HG03064 (cell line): ENCODE measurements at regions not wholly inside any gene's neighbourhood (a gene's known extent, or its start where the extent isn't known, plus 50 kb on each side); places are given as distances from the start of the nearest gene placed in this dataset.
"Not testable (repeated sequence)": the region's sequence is repeated elsewhere in the genome, so short reads cannot be mapped to it uniquely, and the experiment has no call there.

Experiments used
- ATAC-seq: cut with Tn5 transposase; IDR thresholded peaks from one replicate; pipeline ENCODE4 v1.9.1; 2021; ENCODE audit warnings: low read depth; ENCODE audit not compliant: unreplicated experiment

DNA sequence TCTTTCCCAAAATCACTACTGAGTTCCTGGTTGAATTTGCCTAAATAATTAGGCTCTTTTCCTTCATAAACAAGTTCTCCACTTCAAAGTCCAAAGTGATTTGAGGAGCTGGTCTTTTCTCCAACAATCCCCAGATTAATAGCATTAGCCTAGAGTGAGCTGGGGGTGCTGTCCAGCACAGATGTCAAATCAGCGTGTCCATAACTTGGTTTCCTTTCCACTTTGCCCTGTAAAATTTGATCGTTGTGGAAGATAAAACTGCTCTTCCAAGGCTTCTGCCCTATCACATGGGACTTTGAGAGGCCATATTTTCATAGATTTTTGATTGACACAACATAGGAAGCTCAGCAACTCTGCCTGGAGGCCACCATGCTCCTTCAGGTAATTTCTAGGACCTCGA lies 134.7 kb upstream of the RORB start:
- ATAC-seq, result no peak

DNA sequence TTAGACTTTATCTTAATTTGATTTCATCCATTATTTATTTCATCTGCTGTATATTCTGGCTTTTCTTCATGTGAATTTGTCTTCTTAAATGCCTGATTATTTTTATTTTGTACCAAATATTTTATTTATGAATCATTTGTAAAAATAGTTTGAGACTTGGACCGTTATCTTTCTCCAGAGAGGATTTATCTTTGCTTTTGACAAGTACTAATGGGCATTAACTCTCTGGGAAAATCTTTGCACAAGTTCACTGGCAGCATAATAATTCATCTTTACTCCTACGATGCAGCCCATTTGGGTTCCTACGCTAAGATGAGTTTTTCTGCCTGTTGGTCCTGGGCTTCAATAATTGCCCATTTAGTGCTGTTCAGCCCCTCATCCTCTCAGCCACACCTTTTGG lies 131.0 kb upstream of the RORB start:
- no peak for ATAC-seq

DNA sequence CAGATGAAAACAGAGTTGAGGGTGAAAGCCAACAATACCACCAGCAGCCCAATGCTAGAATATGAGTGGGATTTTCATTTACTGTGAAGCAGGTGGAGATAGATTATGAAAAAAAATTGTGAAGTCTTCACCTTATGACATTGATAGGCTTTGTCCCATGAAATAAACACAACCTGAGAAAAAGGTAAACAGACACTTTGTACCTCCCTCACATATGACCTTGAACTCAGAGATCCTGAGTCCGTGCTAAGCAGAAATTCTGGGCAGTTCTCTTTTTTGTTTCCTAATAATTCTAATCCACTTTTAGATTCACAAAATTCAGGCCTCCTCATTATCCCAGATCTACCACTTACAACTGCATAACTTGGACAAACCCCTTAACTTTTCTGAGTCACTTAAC lies 127.3 kb upstream of the RORB start:
- no peak for ATAC-seq

DNA sequence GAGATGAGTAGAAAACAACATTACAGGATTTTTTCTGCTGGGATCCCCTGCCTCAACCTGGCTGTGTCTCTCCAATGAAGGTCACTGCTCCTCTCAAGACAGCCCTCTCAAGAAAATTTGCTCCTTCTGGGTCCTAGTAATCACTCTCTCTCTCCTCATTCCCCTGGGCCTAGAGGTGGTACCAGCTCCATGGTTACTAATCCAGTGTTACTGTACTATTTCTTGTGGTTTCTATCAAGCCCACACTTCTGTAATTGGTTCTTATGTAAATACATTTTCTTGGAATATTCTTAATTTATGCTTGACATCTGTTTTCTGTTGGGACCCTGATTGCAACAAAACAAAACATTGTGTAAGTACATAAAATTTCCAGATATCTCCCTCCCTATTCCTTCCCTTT lies 123.8 kb upstream of the RORB start:
- no peak for ATAC-seq

DNA sequence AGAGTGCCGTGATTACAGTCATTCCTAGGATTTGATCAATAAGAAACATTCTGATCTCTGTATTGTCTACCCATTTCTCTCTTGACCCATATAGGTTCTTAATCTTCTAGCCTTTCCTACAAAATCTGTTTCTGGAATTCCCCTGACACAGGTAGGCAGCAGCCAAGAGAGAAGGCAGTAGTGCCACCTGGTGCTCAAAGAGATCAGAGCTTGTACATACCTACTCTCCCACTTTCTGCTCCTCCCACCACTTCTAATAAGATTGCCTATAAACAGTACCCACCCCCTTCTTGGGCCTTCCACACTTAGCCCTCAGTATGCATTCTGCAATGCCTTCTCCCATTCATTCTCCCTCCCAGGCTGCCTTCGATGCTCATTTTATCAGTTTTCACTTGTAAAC lies 117.4 kb upstream of the RORB start:
- no peak for ATAC-seq

DNA sequence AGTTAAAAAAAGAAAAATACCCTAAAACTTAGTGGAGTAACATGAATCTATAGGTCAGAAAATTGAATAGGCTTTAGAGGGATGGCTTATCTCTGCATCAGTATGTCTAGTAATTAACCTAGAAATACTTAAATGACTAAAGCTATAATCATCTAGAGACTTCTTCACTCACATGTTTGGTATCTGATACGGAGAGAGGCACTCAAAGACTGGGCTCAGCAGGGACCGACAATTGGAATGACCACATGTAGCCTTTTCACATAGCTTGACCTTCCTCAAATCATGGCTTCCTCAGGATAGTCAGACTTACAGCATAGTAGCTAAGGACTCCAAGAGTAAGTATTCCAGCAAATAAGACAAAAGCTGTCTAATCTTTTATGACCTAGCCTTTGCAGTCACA lies 105.3 kb upstream of the RORB start:
- ATAC-seq, result no peak

DNA sequence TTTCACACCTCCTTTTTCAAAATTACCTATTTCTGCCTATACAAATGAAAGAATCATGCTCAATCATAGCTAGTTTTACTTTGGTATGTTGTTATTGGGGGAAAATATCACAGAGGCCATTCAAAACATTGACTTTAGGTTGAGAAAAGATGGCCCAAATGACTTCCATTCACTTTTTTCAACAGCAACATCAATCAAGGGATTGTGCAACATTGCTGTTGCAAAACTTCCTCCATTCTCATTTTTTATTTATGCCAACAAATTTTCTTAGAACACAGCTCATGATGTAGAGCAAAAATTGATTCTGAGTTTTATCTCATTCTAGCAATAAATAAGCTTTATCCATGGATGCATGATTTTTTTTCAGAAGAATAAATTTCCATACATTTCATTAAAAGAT lies 93.6 kb upstream of the RORB start:
- no peak for ATAC-seq

DNA sequence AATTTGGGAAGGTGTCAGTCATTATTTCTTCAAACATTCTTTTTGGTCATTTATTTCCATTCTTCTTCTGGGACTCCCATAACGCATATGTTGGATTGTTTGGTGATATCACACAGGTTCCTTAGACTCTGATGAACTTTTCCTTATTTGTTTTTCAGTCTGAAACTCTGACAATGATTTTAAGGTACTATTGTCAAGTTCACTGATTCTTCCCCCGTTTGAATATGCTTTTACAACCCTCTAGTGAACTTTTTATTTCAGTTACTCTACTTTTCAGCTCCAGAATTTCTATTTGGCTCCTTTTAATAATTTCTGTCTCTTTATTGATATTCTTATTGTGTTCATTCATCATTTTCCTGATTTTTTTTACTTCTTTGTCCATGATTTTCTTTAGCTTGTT lies 92.5 kb upstream of the RORB start:
- no peak for ATAC-seq

DNA sequence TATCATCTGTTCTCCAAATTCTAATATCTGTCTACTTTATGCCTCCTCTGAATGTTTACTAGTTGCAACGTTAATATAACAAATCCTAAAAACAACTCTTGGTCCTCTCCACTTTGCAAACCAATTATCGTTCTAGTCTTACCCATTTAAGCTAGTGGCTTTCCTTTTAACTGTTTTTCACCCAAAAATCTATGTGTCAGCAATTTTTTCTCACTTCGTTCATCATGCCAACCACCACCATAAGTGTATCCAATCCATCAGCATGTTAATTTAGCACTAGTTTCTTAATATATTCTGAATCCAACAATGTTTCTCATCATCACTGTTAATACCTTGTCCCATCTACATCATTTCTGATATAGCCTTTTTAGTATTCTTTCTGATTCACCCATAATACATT lies 90.0 kb upstream of the RORB start:
- no peak for ATAC-seq

DNA sequence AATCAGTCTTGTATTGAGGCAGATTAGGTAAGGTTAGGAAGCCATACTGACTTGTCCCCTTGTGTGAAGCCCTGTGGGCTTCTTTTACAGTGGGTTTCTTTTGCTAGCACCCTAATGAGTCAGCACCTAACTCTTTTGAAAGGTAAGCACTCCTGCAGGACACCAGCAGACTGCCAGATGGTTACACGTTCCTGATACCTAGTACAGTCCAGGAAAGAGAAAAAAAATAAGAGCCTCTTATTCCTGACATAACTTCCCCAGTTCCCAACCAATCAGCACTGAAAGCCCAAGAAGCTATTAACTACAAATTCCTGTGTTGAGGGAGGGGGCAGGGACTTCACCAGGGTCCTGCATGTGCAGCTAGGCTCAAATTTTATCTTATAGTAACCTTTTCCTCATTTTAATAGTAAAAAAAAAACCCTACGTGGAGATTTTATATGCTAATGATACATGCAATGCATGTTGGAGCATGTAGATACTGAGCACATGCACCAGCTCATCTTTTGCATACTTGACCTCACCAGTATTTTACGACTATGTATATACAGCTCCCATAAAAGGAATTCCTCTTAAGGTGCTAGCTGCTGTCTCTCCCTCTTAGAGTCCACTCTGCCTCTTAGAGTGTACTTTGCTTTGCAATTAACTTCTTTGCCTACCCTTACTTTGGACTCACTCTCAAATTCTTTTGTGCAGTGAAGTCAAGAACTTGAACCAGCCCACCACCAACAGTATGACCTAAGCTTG lies 84.7 kb upstream of the RORB start:
- ATAC-seq, result no peak

DNA sequence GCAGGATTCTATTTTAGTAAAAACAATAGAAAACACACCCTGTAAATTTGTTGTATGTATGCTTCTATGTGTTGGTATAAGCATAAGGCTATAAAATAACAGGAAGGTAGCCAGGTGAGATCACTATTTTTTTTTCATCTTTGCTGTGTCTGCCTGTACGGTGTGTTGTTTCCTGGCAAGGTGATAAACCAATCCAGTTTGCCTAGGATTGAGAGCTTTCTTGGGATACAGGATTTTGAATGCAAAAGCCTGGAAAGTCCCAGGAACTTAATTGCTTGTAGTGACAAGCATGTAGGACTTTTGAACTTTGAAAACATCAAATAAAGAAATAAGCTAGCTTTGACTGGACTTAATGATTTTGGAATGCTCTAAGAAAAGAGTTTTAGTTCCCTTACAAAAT lies 83.3 kb upstream of the RORB start:
- no peak for ATAC-seq

DNA sequence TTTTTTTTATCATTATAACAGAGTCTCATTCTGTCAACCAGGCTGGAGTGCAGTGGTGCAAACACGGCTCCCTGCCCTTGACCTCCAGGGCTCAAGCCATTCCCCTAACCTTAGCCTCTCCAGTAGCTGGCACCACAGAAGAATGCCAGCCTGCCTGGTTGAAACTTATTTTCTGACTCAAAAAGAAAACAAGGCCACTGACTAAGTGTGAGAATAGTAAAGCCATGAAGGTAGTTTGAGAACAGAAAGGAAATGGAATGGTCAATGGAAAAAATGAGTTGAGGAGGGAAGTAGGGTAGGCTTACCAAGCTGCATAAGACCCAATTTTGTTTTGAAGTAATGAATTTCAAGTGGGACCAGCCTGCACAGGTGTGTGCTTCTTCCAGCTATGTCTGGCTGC lies 82.8 kb upstream of the RORB start:
- no peak for ATAC-seq

DNA sequence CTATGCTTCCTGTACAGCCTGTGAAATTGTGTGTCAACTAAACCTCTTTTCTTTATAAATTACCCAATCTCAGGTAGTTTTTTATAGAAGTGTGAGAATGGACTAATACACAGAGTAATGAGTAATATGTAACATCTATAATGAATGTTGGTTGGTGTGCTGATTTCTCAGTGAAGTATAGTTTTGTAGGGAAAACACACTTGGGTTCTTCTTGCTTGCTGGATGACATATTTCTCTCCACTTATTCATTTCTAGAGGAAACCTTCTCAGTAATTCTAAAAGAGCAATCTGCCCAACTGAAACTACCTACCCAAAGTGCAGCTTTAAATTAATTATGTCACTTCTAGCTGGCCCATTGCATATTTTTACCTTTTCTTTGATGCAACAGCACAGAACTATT lies 81.1 kb upstream of the RORB start:
- no peak for ATAC-seq

DNA sequence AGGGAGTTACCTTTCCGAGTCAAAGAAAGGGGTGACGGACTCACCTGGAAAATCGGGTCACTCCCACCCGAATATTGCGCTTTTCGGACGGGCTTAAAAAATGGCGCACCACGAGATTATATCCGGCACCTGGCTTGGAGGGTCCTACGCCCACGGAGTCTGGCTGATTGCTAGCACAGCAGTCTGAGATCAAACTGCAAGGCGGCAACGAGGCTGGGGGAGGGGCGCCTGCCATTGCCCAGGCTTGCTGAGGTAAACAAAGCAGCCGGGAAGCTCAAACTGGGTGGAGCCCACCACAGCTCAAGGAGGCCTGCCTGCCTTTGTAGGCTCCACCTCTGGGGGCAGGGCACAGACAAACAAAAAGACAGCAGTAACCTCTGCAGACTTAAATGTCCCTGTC lies 72.6 kb upstream of the RORB start:
- not testable (repeated sequence) for ATAC-seq

DNA sequence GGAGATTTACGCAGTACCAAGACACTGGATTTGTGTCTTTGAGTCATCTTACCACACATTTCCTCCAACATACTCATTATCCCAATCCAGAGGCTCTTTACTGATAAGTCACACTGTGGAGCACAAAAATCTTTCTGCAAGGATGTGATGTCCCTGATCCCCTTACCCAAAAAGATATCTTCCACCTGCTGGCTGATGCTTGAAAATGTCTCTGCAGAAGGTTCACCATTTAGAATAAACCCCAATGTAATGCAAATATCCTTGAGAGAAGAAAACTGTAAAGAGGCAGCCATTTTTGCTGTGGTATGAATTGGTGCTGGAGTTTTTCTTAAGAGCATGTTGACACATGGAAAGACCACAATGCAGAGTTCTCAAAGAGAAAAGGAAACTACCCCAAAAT lies 65.7 kb upstream of the RORB start:
- ATAC-seq, result no peak

DNA sequence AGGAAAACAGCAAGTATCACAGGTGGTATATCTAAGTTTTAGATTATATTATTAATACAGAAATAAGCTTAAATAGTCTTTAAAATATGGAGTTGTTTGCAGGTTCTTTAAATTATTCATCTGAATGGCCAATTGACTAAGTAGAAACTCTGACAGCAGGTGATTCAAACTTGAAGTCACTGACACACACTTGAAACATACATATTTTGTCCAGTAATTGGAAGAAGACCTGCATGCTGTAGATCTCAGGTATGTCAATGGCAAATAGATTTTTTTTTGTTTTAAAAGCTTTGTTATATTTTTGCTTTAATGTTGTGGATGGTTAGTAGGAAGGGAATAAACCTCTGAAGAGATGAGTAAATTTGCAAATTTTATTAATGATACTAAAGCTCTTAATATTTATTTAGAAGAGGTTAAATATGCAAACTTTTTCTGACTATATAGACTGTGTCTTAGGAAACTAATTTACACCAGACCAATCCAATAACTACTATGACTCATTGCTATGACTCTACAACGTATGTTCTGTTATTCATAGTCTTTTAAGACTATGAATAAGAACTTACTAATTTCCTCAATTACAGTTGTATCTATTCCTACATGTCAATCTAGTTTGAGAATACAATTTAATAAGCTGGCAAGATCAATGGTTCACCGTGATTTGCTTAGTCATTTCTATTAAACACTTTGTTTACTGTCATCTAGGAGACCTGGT lies 53.9 kb upstream of the RORB start:
- ATAC-seq, result no peak

DNA sequence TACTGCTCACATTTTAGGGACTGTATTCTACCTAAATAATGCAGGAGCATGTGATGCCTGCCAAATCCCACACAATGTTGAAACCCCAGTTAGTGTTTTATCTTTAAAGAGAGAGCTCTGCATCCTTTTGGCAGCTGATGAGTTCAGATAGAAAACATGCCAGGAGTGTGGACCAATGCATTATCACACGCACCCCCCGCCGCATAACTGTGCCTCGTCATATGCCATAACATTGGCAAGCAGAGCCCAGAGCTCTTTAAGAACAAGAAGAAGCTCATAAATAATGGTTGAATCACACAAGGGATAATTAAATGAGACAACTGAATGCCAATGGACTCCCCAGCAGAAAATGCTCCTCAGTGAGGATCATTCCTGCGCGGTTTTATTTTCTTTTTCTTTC lies 52.8 kb upstream of the RORB start:
- ATAC-seq, result no peak
